K562 (cell line): ENCODE measurements at regions not wholly inside any gene's neighbourhood (a gene's known extent, or its start where the extent isn't known, plus 50 kb on each side); places are given as distances from the start of the nearest gene placed in this dataset.

Experiments
- ARID2 ChIP-seq: fragments of 450-650 bp; IDR thresholded peaks from 2 replicates; pipeline ENCODE4 v1.6.1; 2017; ENCODE audit warnings: antibody characterized with exemption, mild to moderate bottlenecking
- ATF4 ChIP-seq: fragments of 450-650 bp; formaldehyde crosslinking; IDR thresholded peaks from 2 replicates; pipeline ENCODE4 v1.4.0; 2022; ENCODE audit warnings: mild to moderate bottlenecking, moderate library complexity
- CCNT2 ChIP-seq: IDR thresholded peaks from 2 replicates; pipeline ENCODE4 v1.6.1; 2011; ENCODE audit warnings: borderline replicate concordance, low read depth, mild to moderate bottlenecking, moderate library complexity, mixed read lengths, low read length; ENCODE audit not compliant: insufficient read length; ENCODE audit errors: extremely low read depth
- DACH1 ChIP-seq: fragments of 450-650 bp; IDR thresholded peaks from 2 replicates; pipeline ENCODE4 v1.6.1; 2018; ENCODE audit not compliant: partially characterized antibody
- GTF2E2 ChIP-seq: fragments of 200-800 bp; sonication (Bioruptor generic); IDR thresholded peaks from 2 replicates; pipeline ENCODE4 v1.6.1; 2016; ENCODE audit warnings: missing genetic modification characterization, missing compliant biosample characterization
- GTF2F1 ChIP-seq: IDR thresholded peaks from 2 replicates; pipeline ENCODE4 v1.6.1; 2011; ENCODE audit warnings: low read depth, low read length, improper control_type of control experiment
- HCFC1 ChIP-seq: IDR thresholded peaks from 2 replicates; pipeline ENCODE4 v1.6.1; 2012; ENCODE audit warnings: low read depth, low read length, improper control_type of control experiment
- HDAC3 ChIP-seq: fragments of 450-650 bp; IDR thresholded peaks from 2 replicates; pipeline ENCODE4 v1.6.1; 2018; ENCODE audit warnings: borderline replicate concordance, mild to moderate bottlenecking, moderate library complexity; ENCODE audit not compliant: partially characterized antibody
- ILK ChIP-seq: fragments of 450-650 bp; IDR thresholded peaks from 2 replicates; pipeline ENCODE4 v1.6.1; 2016; ENCODE audit warnings: missing genetic modification characterization, low read depth, mild to moderate bottlenecking, missing compliant biosample characterization, moderate library complexity, borderline replicate concordance
- RFX7 ChIP-seq: fragments of 250-450 bp; sonication (Bioruptor Pico); IDR thresholded peaks from 2 replicates; pipeline ENCODE4 v1.5.1; 2021; ENCODE audit warnings: mild to moderate bottlenecking
- ZFP36 ChIP-seq: fragments of 150-350 bp; IDR thresholded peaks from 2 replicates; pipeline ENCODE4 v1.6.1; 2018; ENCODE audit warnings: low read length, low read depth; ENCODE audit not compliant: partially characterized antibody
- TF ChIP-seq, protein P1 (sequence below), 2 experiments: fragments of 450-650 bp in 1 of 2; sonication (generic) in 1 of 2; formaldehyde crosslinking in 1 of 2; IDR thresholded peaks; 2 replicates each; pipeline versions ENCODE4 v1.7.1 to v1.9.0; 2016 to 2022; ENCODE audit warnings: inconsistent platforms in 1 of 2, mild to moderate bottlenecking in 1 of 2, missing genetic modification reagents in 1 of 2
- TF ChIP-seq, protein P2 (sequence below): fragments of 450-650 bp; formaldehyde crosslinking; IDR thresholded peaks from 2 replicates; pipeline ENCODE4 v1.4.0; 2020; ENCODE audit warnings: mild to moderate bottlenecking, moderate library complexity

GRCh38 chr7:130982160-130982638, 248.2 kb upstream of the KLF14 start (continued):
- TF ChIP-seq, protein P1, sequence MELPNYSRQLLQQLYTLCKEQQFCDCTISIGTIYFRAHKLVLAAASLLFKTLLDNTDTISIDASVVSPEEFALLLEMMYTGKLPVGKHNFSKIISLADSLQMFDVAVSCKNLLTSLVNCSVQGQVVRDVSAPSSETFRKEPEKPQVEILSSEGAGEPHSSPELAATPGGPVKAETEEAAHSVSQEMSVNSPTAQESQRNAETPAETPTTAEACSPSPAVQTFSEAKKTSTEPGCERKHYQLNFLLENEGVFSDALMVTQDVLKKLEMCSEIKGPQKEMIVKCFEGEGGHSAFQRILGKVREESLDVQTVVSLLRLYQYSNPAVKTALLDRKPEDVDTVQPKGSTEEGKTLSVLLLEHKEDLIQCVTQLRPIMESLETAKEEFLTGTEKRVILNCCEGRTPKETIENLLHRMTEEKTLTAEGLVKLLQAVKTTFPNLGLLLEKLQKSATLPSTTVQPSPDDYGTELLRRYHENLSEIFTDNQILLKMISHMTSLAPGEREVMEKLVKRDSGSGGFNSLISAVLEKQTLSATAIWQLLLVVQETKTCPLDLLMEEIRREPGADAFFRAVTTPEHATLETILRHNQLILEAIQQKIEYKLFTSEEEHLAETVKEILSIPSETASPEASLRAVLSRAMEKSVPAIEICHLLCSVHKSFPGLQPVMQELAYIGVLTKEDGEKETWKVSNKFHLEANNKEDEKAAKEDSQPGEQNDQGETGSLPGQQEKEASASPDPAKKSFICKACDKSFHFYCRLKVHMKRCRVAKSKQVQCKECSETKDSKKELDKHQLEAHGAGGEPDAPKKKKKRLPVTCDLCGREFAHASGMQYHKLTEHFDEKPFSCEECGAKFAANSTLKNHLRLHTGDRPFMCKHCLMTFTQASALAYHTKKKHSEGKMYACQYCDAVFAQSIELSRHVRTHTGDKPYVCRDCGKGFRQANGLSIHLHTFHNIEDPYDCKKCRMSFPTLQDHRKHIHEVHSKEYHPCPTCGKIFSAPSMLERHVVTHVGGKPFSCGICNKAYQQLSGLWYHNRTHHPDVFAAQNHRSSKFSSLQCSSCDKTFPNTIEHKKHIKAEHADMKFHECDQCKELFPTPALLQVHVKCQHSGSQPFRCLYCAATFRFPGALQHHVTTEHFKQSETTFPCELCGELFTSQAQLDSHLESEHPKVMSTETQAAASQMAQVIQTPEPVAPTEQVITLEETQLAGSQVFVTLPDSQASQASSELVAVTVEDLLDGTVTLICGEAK (IDR thresholded peaks at IDR 0.05) = no peak
- TF ChIP-seq, protein P1 (CRISPR knock-in tag; IDR thresholded peaks at IDR 0.05) = no peak
- TF ChIP-seq HCFC1 = no peak
- TF ChIP-seq ZFP36 = no peak
- no peak for TF ChIP-seq GTF2E2 (tag)
- TF ChIP-seq HDAC3 = no peak
- peak; percentile 43; the same call in 1 of the 2 replicates for TF ChIP-seq ARID2
- TF ChIP-seq DACH1 = no peak
- TF ChIP-seq ATF4 (CRISPR knock-in tag) = no peak
- TF ChIP-seq CCNT2 = no peak
- TF ChIP-seq GTF2F1 = no peak
- TF ChIP-seq, protein P2, sequence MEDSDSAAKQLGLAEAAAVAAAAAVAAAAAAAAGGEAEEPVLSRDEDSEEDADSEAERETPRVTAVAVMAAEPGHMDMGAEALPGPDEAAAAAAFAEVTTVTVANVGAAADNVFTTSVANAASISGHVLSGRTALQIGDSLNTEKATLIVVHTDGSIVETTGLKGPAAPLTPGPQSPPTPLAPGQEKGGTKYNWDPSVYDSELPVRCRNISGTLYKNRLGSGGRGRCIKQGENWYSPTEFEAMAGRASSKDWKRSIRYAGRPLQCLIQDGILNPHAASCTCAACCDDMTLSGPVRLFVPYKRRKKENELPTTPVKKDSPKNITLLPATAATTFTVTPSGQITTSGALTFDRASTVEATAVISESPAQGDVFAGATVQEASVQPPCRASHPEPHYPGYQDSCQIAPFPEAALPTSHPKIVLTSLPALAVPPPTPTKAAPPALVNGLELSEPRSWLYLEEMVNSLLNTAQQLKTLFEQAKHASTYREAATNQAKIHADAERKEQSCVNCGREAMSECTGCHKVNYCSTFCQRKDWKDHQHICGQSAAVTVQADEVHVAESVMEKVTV = peak; percentile 63
- no peak for TF ChIP-seq ILK (tag)
- no peak for TF ChIP-seq RFX7
